Hindlimb muscle (tissue), 1 donor: ENCODE measurements at regions not wholly inside any gene's neighbourhood (a gene's known extent, or its start where the extent isn't known, plus 50 kb on each side); places are given as distances from the start of the nearest gene placed in this dataset.
"Not testable (repeated sequence)": the region's sequence is repeated elsewhere in the genome, so short reads cannot be mapped to it uniquely, and the experiment has no call there.

ENCODE experiments used
- DNase-seq: peaks from one replicate; pipeline ENCODE4 v3.0.0-alpha.2; 2013

DNA sequence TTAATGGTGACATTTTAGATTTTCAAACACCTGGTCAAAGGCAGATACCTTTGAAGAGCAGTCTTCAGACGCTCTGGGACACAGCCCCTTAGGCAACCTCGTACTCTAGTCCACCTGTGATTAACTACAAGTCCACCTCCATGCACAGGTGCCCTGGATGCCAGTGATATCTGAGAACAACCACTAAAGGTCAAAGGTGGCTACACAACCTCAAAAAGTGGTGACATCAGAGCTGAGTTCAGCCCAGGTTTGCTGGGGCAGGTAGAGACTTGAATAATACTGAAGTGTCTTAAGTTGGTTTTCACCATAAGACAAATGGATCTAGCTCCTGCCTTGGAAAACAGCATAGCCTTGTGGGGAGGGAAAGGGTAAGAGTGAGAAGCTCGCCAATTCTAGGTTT lies 143.4 kb upstream of the ADO start:
- DNase-seq = no peak

DNA sequence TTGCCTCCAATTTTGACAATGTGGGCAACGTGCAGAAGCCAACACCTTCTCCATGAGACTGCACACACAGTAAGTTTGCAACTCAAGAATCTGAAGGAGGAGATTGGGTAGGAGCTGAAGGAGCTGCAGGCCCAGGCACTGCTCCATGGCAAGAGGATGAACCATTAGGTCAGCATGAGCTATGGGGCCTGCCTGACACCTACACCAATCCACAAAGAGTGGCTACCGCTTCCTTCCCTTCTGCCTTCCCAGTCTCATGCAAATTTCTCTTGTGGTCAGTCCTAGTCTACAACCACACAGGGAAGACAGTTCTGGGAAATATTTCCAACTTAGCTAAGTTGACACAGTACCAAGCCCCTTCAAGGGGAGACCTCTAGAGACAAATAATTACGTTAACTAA lies 142.0 kb upstream of the ADO start:
- DNase-seq = no peak

DNA sequence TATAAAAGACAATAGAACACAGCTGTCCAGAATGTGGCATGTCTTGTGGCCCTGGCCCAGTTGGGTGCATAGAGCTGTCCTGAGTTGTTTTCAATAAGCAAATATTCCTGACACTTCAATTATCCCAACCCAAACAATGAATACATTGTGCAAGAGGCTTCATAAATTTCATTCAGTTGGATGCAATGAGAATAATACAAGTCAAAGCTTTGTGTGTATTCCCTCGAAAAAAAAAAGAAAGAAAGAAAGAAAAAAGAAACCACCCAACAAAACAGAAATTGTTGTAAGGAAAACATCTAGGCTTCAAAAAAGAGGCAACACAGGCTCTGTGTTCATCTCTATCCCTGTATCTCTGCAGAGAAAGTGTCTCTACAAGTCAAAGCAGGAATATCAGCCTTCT lies 138.7 kb upstream of the ADO start:
- DNase-seq = no peak

DNA sequence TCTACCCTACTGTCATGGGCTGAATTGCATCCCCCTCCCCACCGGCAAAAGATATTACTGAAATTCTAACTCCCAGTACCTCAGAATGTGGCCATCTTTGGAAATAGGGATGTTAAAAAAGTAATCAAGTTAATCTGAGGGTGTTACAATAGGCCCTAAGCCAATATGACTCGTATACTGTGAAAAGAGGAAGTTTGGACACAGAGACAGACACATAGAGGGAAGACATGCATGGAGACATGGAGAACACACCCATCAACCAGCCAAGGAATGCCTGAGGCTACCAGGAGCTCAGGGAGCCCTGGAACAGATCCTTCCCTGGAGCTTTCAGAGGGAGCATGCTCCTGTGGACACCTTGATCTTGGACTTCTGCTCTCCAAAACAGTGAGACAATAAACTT lies 138.2 kb upstream of the ADO start:
- DNase-seq = no peak

DNA sequence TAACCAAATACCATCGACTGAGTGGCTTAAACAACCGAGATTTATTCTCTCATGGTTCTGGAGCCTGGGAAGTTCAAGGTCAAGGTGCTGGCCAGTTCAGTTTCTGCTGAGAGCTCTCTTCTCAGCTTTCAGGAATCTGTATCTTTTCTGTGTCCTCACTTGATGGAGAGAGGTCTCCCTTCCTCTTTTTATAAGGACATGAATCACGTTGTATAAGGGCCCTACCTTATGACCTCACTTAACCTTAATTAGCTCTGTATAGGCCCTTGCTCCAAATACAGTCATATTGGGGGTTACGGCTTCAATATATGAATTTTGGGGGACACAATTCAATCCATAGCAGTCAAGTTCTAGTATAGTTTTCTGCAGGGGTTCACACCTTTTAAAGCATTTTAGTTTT lies 135.2 kb upstream of the ADO start:
- no peak for DNase-seq

DNA sequence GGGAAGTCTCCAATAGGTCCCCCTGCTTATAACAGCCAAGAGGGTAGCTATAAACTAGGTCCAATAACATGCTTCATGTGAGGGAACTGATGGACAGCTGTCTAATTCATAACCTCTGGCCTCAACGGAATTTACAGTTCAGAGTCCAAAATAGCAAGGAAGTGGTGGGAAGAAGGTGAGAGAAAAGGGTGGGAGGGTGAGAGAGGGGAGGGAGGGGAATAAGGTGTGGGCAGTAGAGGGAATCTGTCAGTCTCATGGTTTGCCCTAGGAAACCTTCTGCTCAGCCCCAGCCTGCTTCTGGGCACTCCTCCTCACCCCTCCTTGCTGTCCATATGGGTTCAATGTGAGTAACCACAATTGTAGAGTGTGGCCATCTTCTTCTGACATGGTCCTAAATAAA lies 133.4 kb upstream of the ADO start:
- no peak for DNase-seq

DNA sequence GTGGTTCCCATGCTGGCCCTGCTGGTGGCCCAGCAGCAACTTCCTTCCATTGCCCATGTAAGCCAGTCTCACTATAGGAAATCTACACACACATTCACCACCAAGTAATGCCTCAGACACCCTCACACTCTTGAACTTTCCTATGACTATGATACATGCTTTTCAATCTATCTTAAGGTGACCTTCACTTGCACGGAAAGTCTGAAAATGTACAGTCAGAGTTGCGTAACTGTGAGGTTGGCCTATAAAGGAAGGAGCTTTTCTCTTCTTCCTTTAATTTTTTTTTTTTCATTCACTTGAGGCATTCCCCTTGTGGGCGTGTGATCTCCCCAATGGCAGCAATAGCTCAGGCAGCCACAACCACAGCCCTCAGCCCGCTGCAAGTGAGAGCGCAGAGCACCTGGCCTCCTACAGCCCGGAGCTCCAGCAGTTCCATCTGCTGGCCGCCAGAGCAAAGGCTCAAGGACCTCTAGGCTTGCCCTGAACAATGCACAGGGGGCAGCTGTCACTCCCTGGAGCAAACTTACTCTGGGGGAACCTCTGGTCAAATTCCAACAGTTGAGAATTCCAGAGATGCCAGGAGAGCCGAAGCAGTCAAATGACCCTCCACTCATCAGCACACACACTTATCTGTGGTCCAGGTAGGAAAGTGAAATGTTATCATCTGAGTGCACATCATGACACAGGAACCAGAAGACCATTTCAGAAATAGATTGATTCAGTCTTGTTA lies 123.1 kb upstream of the ADO start:
- no peak for DNase-seq

DNA sequence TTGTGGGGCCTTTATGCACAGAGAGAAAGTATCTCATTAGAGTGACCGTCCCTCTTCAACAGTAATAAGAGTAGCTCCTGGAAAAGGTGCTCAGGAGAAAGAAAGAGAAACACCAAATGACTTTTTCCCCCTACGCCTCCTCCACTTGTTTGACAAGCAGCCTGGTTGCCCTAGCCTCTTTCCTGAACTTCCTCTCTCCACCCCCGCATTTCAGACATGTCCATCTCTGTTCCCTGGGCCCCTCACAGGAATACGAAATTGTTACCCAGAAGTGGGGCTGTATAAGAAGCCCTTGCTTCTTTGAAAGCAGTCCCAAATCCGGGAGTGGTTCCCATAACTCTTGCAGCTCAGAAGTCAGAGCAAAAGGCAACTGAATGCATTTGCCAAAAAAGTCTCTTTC lies 119.6 kb upstream of the ADO start:
- DNase-seq = no peak

DNA sequence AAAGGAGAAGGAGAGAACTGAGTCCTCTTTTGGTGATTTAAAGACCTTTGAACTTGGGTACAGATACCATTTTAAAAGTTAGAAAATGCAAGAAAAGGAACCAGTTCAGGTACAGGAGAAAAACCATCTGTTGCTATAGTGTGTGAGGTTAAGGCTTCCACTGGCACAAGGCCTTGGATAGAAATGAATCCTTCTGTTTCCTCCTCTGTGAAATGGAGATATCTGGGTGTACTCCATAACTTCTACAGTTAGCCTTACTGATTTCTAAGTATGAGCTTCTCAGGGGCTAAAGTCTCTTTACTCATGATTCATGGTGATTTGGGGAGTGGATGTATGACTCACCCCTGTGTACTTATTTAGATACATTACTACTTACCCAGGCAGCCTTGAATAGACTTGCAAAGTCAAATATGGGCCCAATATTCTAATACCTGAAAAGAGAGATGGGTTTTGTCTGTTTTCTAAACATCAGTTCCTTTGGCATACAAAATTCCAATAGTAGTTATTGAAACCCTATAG lies 117.2 kb upstream of the ADO start:
- no peak for DNase-seq

DNA sequence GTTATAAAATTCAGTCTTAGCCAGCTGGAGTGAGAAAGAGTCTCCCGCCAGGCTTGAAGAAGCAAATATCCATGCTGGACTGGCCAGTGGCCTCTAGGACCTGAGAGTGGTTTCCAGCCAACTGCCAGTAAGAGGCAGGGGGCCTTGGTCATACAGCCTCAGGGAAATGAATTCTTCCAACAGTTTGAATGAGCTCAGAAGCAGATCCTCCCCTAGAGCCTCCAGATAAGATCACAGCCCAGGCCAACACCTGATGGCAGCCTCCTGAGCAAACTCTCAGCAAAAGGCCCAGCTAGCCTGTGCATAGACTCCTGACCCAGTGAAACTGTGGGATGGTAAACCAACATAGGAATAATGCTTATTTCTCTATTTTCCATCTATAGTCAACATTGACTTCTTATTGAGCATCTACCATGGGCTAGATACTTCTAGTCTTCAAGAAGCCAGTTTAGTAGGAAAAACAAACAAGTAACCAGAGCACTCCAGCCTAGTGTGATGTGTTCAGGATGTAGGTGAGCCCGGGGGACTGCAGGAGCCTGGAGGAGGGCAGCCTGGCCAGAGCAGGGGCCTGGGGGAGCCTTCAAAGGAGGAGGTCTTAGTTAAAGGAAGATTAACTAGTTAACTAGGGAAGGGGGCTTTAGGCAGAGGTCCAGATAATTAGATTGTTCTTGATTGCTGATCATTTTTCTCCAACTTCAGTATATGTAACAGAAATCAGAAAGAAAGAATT lies 115.4 kb upstream of the ADO start:
- no peak for DNase-seq

DNA sequence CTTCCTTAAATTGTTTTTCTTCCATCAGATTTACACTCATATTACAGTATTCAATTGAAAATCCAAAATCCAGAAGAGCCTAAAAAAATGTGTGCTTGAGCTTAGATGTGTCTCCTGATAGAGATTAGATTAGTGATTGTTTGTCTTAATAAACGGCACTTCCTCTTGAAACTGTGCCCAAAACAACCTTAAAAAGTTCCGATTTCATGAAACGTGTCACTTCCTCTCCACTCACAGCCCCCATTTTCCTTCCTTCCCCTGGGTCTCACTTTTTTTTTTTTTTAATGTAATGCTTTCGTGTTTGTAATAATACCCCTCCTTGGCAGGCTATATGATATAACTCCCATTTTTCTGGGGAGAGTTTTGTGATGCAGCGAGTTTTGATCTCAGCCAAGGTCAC lies 114.8 kb upstream of the ADO start:
- no peak for DNase-seq

DNA sequence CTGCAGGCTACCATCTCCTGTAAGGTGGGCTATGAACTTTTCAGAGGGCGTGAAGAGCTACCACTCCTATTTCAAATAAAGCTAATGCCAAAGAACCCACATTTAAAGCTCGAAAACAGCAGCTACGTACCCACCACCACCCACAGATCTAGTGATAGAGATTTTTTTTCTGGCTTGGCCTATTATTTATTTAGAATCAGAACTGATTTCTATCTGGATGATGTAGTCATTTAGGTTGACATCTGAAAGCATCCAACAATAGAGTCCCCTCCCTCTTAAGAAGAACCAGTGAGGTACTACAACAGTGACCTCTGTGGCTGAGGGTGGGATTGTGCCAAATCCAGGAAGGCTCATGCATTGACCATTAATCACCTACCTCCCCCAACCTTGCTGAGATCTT lies 113.8 kb upstream of the ADO start:
- DNase-seq = no peak

DNA sequence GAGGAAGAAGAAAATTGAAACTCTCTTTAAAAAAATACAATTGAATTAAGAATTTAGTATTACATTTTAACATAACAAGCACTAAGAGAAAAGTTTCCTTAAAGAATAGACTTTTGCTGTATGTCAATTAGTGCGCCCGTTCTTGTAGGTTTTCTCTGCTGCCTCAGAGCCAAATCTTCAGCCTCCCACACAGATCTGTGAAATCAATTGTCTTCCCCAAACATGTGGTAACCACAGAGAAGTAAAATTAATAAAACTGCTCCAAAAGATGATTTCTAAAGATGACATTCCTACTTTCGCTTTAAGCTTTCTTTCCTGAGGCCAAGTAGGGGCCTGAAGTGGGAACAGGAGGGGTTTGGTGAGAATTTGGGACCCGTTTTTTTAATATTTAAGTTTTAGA lies 113.2 kb upstream of the ADO start:
- peak; percentile 46 for DNase-seq

DNA sequence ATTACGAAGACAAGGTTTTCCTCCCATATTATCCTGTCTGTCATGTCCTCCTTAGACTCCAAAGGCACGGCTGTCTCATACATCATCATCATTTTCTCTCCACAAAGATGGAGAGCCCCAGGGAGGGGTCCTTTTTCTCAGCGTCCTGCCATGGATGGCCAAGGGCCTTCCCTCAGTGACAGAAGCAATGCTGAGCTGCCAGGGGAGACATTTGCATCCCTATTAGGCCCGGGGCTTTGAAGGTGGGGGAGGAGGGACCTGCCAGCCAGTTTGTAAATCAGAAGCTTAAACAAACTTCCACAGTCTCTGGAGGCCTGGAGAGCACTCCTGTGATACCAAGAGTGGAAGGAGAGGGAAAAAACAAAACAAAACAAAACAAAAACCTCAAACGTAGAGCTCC lies 112.4 kb upstream of the ADO start:
- no peak for DNase-seq

DNA sequence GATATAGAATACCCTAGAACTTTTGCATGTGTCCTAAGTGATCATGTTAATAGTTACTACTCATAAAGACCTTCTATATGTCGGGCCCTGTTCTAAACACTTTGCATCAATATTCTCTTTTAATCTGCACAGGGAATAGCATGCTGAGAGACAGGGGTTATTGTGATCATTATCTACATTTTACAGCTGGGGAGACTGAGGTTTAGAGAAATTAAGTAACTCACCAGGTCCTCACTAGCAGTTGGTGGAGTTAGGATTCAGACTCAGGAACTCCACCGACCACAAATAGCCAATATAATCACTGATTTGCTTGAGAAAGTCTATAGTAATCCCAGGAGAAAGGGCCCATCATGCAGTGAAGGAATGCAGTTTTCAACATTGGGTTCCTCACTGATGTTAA lies 111.2 kb upstream of the ADO start:
- no peak for DNase-seq

DNA sequence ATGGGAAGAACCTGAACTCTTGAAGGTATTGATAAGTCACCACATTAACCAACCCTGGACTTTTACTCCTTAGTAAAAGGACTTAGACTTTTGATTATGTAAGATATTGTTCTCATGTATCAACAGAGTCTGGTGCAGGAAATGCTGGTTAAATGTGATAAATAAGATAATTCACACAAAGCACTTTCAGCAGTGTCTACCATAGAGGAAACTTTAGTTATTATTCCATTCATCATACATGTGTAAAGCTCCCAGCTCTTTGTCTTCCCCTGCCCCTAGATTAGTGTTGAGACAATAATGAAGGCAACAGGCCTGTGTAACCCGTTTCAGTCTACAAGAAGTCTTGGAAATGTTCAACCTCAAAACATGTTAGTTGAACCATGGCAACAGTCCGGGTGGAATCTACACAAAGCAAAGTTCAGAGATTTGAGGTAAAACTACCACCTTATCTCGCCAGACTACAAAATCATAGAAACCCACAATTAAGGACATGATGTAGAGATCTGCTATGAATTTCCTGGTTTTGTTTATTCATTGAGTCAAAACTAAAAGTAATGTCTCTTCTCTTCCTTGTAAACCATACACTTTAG lies 109.9 kb upstream of the ADO start:
- DNase-seq = no peak

DNA sequence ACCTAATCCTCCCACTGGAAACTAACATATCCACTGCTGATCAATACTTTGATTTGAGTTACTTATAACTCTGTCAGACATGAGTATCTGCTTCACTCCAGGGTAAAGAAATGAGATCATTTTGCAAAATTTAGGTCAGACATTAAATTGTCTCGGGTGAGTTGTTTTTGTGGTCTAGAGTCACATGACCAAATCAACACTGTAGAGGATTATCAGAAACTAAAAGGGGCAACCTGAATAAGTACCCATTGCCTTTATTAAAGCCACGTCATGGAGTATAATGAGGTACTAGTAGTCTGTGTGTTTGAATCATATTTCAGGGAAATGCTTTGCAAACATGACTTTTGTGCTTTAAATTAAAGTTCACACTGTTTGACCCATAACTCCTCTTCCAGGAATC lies 107.7 kb upstream of the ADO start:
- no peak for DNase-seq

DNA sequence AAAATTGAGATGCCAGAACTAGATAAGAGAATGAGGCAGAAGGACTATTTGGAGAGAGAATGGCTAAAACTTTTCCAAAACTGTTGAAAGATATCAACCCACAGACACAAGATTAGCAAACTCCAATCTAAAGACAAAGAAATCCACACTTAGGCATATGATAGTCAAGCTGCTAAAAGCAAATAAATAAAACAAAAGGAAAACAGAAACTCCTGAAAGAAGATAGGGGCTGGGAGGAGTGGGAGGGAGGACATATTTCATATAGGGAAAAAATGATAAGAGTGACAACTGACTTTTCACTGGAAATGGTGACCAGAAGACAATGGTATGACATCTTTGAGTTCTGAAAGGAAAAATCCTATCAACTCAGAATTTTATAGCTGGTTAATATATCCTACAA lies 105.4 kb upstream of the ADO start:
- no peak for DNase-seq

DNA sequence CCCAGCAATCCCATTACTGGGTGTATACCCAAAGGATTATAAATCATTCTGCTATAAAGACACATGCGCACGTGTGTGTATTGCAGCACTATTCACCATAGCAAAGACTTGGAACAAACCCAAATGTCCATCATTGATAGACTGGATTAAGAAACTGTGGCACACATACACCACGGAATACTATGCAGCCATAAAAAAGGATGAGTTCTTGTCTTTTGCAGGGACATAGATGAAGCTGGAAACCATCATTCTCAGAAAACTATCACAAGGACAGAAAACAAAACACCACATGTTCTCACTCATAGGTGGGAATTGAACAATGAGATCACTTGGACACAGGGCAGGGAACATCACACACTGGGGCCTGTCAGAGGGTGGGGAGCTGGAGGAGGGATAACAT lies 100.4 kb upstream of the ADO start:
- not testable (repeated sequence) for DNase-seq

DNA sequence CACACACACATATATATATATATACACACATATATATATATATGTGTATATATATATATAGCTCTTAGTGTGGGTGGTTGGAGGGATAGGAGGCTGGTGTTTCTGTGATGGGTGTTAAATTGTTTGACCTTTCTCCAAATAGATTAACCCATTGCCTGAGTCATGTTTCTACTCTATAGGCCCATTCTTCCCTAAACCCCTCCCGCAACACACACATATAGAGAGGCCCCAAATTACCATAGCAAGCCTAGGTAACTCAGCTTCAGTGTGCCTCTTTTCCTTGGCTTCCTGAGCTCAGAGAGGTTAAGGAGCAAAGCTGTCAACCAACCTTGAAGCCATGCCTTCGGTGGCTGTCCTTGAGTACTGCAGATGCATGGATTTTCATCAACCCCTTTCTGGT lies 98.7 kb upstream of the ADO start:
- no peak for DNase-seq

DNA sequence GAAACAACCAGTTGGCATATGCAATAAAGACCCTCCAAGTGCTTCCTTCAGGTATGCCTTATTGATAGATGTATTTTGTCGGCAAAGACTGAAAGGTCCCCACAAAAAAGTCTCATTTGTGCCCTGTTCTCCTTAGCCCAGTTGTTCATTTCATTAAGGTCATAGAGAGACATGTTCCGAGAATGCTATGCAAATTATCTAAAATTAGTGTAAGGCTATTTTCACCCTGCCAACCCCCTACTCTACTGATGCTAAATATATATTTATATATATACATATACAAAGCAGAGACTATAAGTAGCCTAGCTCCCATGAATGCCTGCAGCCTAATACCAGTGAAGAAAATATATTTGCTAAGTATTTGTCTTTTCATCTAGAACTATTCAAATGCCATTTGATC lies 96.7 kb upstream of the ADO start:
- DNase-seq = no peak

DNA sequence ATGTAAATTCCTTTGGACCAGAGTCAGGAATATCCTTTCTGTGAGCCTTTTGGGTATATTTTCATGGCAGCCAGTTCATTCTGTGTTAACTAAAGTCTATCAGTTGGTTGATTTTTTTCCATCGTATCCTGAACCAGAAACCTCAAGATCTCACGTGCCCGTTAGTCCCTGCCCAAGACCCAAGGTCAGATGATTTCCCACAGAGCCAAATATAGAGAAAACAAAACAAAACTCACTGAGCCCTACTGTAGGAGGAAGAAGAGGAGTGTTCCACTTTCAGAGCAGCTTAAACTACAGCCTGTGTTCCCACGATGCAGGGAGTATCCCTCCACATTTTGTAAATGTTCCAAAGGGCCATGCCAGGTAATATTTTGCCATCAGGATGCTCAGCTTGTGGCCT lies 96.0 kb upstream of the ADO start:
- no peak for DNase-seq

DNA sequence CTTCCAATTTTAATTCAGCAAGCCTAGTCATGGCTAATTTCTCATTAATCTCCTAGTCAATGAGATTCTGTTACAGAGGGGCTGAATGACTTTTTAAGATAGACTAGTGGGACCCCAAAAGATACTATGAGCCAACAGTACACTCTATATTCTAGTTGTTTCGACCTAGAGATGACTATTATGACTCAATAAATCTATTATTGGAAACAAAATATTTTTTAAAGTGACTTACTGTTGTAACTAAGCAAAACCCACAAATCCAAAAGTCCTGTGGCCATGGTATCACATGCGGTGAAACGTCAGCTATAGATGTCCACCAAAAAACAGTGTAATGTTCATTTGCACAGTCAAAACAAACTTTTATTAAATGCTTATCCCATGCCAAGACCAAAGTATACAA lies 95.3 kb upstream of the ADO start:
- DNase-seq = no peak

DNA sequence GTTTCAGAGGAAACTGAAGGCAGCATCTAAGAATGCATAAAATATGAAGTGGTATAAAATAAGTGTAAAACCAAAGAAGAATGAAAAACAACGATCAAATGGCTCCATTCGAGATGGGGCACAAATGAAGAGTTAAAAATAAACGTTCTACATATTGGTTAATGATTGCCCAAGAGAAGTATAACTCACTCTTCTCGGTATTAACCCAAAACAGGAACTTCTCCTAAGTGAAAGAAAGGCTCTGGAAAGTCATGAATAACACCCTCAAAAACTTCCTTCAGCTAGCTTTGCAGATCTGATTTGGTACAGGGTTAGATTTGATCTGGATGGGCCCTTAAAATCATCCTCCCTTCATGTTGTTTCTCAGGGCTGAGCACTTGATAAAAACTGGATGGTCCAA lies 94.3 kb upstream of the ADO start:
- no peak for DNase-seq
